ENCODE measurements at regions not wholly inside any gene's neighbourhood (a gene's known extent, or its start where the extent isn't known, plus 50 kb on each side); places are given as distances from the start of the nearest gene placed in this dataset.

DNA sequence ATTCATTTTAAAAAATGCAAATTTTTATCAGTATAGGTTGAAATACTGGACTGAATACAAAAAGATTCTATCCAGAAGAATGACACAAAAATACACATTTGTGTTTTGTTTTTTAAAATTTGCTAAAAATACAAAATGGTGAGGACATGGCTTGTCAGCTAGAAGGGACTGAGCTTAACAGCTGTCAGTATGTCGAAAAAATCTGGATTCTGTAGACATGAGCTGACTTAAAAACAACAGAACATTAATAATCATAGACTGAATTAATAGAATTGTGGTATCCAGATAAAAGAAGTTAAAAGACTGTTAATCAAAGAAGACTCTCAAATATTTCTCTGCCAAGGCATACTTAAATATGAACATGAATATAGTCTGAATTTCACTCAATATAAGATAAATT, 244.9 kb upstream of the CBLB start:
- no peak overlapping the region for H3K27ac Mint-ChIP-seq (ENCODE audit: unreplicated experiment)
- H3K9me3 Mint-ChIP-seq (ENCODE audit: unreplicated experiment): peaks cover 3% of the 10 kb centered on the region
- peaks cover 2% of the 10 kb centered on the region for H3K4me1 Mint-ChIP-seq (ENCODE audit: low read depth, unreplicated experiment)
- DNase-seq: no peak
- H3K36me3 Mint-ChIP-seq (ENCODE audit: unreplicated experiment): no peaks in the 10 kb centered on the region
- TF ChIP-seq, protein P1, sequence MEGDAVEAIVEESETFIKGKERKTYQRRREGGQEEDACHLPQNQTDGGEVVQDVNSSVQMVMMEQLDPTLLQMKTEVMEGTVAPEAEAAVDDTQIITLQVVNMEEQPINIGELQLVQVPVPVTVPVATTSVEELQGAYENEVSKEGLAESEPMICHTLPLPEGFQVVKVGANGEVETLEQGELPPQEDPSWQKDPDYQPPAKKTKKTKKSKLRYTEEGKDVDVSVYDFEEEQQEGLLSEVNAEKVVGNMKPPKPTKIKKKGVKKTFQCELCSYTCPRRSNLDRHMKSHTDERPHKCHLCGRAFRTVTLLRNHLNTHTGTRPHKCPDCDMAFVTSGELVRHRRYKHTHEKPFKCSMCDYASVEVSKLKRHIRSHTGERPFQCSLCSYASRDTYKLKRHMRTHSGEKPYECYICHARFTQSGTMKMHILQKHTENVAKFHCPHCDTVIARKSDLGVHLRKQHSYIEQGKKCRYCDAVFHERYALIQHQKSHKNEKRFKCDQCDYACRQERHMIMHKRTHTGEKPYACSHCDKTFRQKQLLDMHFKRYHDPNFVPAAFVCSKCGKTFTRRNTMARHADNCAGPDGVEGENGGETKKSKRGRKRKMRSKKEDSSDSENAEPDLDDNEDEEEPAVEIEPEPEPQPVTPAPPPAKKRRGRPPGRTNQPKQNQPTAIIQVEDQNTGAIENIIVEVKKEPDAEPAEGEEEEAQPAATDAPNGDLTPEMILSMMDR (IDR thresholded peaks at IDR 0.05; ENCODE audit: partially characterized antibody, unreplicated experiment): no peak
- H3K27me3 Mint-ChIP-seq (ENCODE audit: unreplicated experiment): peaks cover 2% of the 10 kb centered on the region
- H3K4me3 Mint-ChIP-seq (ENCODE audit: unreplicated experiment): no peak overlapping the region

DNA sequence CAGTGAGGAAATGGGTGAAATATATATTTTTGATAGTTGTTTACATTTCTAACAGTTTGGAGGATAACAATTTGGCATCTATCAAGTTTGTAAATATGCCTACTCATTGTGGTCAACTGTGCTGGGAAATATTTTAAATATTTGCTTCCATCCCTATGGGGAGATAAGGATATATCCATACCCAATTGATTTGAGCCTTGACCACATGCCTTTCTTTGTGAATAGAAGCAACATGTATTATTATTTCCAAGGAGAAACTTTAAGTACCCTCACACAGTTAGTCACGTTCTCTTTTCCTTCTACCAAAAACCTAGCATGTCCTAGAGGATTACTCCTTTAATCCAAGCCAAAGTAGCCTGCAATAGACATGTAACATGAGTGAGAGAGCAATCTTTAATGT, 245.4 kb upstream of the CBLB start:
- Mint-ChIP-seq H3K36me3 (ENCODE audit: unreplicated experiment) (no peaks in the 10 kb centered on the region), H3K4me1 (ENCODE audit: low read depth, unreplicated experiment) (peaks cover 2% of the 10 kb centered on the region), H3K27ac (ENCODE audit: unreplicated experiment) (no peak overlapping the region), H3K27me3 (ENCODE audit: unreplicated experiment) (peaks cover 2% of the 10 kb centered on the region), H3K9me3 (ENCODE audit: unreplicated experiment) (peaks cover 3% of the 10 kb centered on the region), H3K4me3 (ENCODE audit: unreplicated experiment) (no peak overlapping the region)
- TF ChIP-seq, protein P1 (IDR thresholded peaks at IDR 0.05; ENCODE audit: partially characterized antibody, unreplicated experiment): no peak
- no peak for DNase-seq

DNA sequence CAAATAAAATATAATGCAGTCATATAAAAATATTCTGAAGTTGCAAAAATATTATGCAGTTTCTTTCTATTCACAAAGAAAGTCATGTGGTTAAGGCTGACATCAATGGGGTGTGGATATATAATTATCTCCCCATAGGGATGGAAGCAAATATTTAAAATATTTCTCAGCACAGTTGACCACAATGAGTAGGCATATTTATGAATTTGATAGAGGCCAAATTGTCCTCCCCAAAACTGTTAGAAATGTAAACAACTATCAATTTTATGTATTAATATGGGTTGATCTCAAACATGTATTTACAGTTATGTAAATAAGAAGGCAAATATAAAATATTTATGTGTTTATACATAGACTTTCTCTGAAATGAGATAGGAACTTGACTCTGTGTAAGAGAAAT, 246.0 kb upstream of the CBLB start:
- Mint-ChIP-seq H3K4me1 (ENCODE audit: low read depth, unreplicated experiment) (no peaks in the 10 kb centered on the region), H3K4me3 (ENCODE audit: unreplicated experiment) (no peak overlapping the region)

DNA sequence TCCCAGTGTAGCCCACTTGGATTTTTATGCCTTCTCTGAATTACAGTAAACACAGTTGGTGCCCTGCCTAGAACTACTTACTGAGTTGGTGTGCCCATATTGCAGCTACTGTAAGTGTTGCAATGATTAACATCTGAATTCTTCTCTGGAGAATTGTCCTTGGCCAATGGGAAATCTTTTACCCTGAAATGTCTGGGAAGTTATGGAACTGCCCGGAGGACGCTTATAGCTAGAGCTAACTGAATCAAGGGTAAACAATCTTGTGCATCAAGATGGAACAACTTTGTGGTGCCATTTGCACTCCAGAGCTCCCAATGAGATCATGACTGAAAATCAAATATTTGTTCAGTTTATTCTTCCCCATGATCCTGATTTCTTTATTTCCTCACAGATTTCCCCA, 246.7 kb upstream of the CBLB start:
- H3K27ac Mint-ChIP-seq (ENCODE audit: unreplicated experiment): no peak overlapping the region

More for the DNA sequence above, 246.0 kb upstream of the CBLB start:
- TF ChIP-seq, protein P1 (IDR thresholded peaks at IDR 0.05; ENCODE audit: partially characterized antibody, unreplicated experiment): no peak
- H3K9me3 Mint-ChIP-seq (ENCODE audit: unreplicated experiment): peaks cover 3% of the 10 kb centered on the region
- H3K36me3 Mint-ChIP-seq (ENCODE audit: unreplicated experiment): no peaks in the 10 kb centered on the region
- H3K27me3 Mint-ChIP-seq (ENCODE audit: unreplicated experiment): no peaks in the 10 kb centered on the region
- DNase-seq: no peak
- no peak overlapping the region for H3K27ac Mint-ChIP-seq (ENCODE audit: unreplicated experiment)

GRCh38 chr3:106116733-106117489, 248.1 kb upstream of the CBLB start:
- DNase-seq: no peak
- no peak overlapping the region for H3K4me3 Mint-ChIP-seq (ENCODE audit: unreplicated experiment)
- H3K4me1 Mint-ChIP-seq (ENCODE audit: low read depth, unreplicated experiment): no peaks in the 10 kb centered on the region
- no peaks in the 10 kb centered on the region for H3K27me3 Mint-ChIP-seq (ENCODE audit: unreplicated experiment)
- TF ChIP-seq, protein P1 (IDR thresholded peaks at IDR 0.05; ENCODE audit: partially characterized antibody, unreplicated experiment): no peak
- H3K9me3 Mint-ChIP-seq (ENCODE audit: unreplicated experiment): peaks cover 3% of the 10 kb centered on the region
- H3K36me3 Mint-ChIP-seq (ENCODE audit: unreplicated experiment): no peaks in the 10 kb centered on the region
- H3K27ac Mint-ChIP-seq (ENCODE audit: unreplicated experiment): no peak overlapping the region

More for the DNA sequence above, 246.7 kb upstream of the CBLB start:
- Mint-ChIP-seq H3K36me3 (ENCODE audit: unreplicated experiment) (no peaks in the 10 kb centered on the region), H3K9me3 (ENCODE audit: unreplicated experiment) (peaks cover 3% of the 10 kb centered on the region), H3K4me1 (ENCODE audit: low read depth, unreplicated experiment) (no peaks in the 10 kb centered on the region), H3K4me3 (ENCODE audit: unreplicated experiment) (no peak overlapping the region), H3K27me3 (ENCODE audit: unreplicated experiment) (no peaks in the 10 kb centered on the region)
- DNase-seq: no peak
- TF ChIP-seq, protein P1 (IDR thresholded peaks at IDR 0.05; ENCODE audit: partially characterized antibody, unreplicated experiment): no peak

Data from glutamatergic neuron (in vitro differentiated cells).